ENCODE measurements at regions not wholly inside any gene's neighbourhood (a gene's known extent, or its start where the extent isn't known, plus 50 kb on each side); places are given as distances from the start of the nearest gene placed in this dataset.
A peak's percentile ranks its signal among the peaks of the same experiment; 100 is the strongest.

DNA sequence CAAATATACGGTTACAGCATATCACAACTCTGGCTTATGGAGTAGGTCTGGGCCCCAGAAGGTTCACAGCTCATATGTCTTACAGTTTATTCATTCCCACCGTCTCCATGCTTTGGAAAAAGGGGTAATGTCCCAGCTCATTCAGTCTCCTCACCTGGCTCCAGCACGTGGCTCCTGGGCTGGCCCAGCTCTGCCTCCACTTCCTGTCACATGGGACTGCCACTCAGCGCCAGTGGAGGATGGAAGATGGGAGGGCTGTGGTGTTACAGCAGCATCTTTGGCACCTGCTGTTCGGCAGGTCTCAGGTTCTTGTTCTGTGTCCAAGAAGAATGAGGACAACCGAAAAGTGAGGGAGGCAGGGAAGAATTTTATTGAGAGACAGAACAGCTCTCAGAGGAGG is 216.3 kb upstream of the ATXN7L3B start:
- Histone ChIP-seq H3K4me3 (ENCODE audit: low read depth, low read length) (no peak overlapping the region), H3K27ac (ENCODE audit: low read depth, low read length) (no peak overlapping the region), H3K27me3 (ENCODE audit: control insufficient read depth, insufficient read depth, low read length) (no peaks in the 10 kb centered on the region), H3K9me3 (ENCODE audit: control insufficient read depth, insufficient read depth, low read length) (no peaks in the 10 kb centered on the region)
- DNase-seq (ENCODE audit: low read depth, low spot score): no peak
- ChIA-PET CTCF (no interaction called here), POLR2A (no interaction called here)
- TF ChIP-seq, protein P1, sequence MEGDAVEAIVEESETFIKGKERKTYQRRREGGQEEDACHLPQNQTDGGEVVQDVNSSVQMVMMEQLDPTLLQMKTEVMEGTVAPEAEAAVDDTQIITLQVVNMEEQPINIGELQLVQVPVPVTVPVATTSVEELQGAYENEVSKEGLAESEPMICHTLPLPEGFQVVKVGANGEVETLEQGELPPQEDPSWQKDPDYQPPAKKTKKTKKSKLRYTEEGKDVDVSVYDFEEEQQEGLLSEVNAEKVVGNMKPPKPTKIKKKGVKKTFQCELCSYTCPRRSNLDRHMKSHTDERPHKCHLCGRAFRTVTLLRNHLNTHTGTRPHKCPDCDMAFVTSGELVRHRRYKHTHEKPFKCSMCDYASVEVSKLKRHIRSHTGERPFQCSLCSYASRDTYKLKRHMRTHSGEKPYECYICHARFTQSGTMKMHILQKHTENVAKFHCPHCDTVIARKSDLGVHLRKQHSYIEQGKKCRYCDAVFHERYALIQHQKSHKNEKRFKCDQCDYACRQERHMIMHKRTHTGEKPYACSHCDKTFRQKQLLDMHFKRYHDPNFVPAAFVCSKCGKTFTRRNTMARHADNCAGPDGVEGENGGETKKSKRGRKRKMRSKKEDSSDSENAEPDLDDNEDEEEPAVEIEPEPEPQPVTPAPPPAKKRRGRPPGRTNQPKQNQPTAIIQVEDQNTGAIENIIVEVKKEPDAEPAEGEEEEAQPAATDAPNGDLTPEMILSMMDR (IDR thresholded peaks at IDR 0.05; ENCODE audit: low read depth, low read length): no peak

- ChIA-PET POLR2A (no interaction called here), CTCF (no interaction called here)
- Histone ChIP-seq H3K27ac (ENCODE audit: low read depth, low read length) (no peak overlapping the region), H3K4me3 (ENCODE audit: low read depth, low read length) (no peak overlapping the region), H3K9me3 (ENCODE audit: control insufficient read depth, insufficient read depth, low read length) (no peaks in the 10 kb centered on the region), H3K27me3 (ENCODE audit: control insufficient read depth, insufficient read depth, low read length) (no peaks in the 10 kb centered on the region)
- TF ChIP-seq, protein P1 (IDR thresholded peaks at IDR 0.05; ENCODE audit: low read depth, low read length): no peak
- no peak for DNase-seq (ENCODE audit: low read depth, low spot score)
These were observed 214.8 kb upstream of the ATXN7L3B start for GRCh38 chr12:74322792-74323191.

- ChIA-PET POLR2A (no interaction called here), CTCF (no interaction called here)
- TF ChIP-seq, protein P1 (IDR thresholded peaks at IDR 0.05; ENCODE audit: low read depth, low read length): no peak
- H3K4me3 ChIP-seq (ENCODE audit: low read depth, low read length): no peak overlapping the region
- H3K9me3 ChIP-seq (ENCODE audit: control insufficient read depth, insufficient read depth, low read length): no peaks in the 10 kb centered on the region
- no peak for DNase-seq (ENCODE audit: low read depth, low spot score)
- no peaks in the 10 kb centered on the region for H3K27me3 ChIP-seq (ENCODE audit: control insufficient read depth, insufficient read depth, low read length)
- no peak overlapping the region for H3K27ac ChIP-seq (ENCODE audit: low read depth, low read length)
These were observed 209.0 kb upstream of the ATXN7L3B start for GRCh38 chr12:74328623-74329022.

- ChIA-PET CTCF (no interaction called here), POLR2A (no interaction called here)
- H3K27ac ChIP-seq (ENCODE audit: low read depth, low read length): no peak overlapping the region
- H3K9me3 ChIP-seq (ENCODE audit: control insufficient read depth, insufficient read depth, low read length): no peaks in the 10 kb centered on the region
- TF ChIP-seq, protein P1 (IDR thresholded peaks at IDR 0.05; ENCODE audit: low read depth, low read length): no peak
- no peak for DNase-seq (ENCODE audit: low read depth, low spot score)
- H3K4me3 ChIP-seq (ENCODE audit: low read depth, low read length): no peak overlapping the region
- no peaks in the 10 kb centered on the region for H3K27me3 ChIP-seq (ENCODE audit: control insufficient read depth, insufficient read depth, low read length)
These were observed 202.9 kb upstream of the ATXN7L3B start for GRCh38 chr12:74334780-74335179.

DNA sequence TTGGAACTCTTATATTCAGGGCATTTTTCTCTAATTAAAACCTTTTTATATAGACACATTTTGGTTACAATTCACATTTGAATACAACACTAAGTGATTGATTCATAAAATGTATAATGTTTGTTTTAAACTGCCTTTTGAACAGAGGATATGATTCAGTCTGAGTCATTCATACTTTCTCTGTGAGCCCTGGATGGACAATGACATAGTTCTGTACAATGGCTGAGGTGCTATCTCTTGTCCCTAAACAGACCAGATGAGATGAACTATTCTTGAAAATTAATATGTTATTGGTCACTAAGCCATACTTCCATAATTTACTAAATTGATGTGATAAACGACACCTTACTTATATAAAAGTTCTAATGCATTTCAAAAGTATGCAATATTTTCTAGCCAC is 199.7 kb upstream of the ATXN7L3B start:
- no peak overlapping the region for H3K27ac ChIP-seq (ENCODE audit: low read depth, low read length)
- CTCF ChIA-PET: no interaction called here

More for the DNA sequence above, 199.7 kb upstream of the ATXN7L3B start:
- Histone ChIP-seq H3K27me3 (ENCODE audit: control insufficient read depth, insufficient read depth, low read length) (no peaks in the 10 kb centered on the region), H3K9me3 (ENCODE audit: control insufficient read depth, insufficient read depth, low read length) (no peaks in the 10 kb centered on the region), H3K4me3 (ENCODE audit: low read depth, low read length) (no peak overlapping the region)
- peak; percentile 8 for DNase-seq (ENCODE audit: low read depth, low spot score)
- TF ChIP-seq, protein P1 (IDR thresholded peaks at IDR 0.05; ENCODE audit: low read depth, low read length): no peak
- POLR2A ChIA-PET: no interaction called here

Data from AG04450 (cell line).